NCI-H2171 treated with DMSO at 0.1 percent for 48 hours (cell line): ENCODE measurements at regions not wholly inside any gene's neighbourhood (a gene's known extent, or its start where the extent isn't known, plus 50 kb on each side); places are given as distances from the start of the nearest gene placed in this dataset.
"Not testable (repeated sequence)": the region's sequence is repeated elsewhere in the genome, so short reads cannot be mapped to it uniquely, and the experiment has no call there.

ENCODE experiments used
- DNase-seq: peaks from one replicate; lab custom pipeline; 2025; lab: John Stamatoyannopoulos, UW

GRCh38 chr7:51613911-51614357 is 297.3 kb upstream of the COBL start:
- no peak for DNase-seq

GRCh38 chr7:51611937-51612336 is 295.3 kb upstream of the COBL start:
- DNase-seq = no peak

- DNase-seq = no peak
Measured at GRCh38 chr7:51607447-51607846, 290.8 kb upstream of the COBL start.

GRCh38 chr7:51606601-51607154 is 290.1 kb upstream of the COBL start:
- DNase-seq = no peak

GRCh38 chr7:51602376-51602775 is 285.8 kb upstream of the COBL start:
- no peak for DNase-seq

- DNase-seq = no peak
Measured at GRCh38 chr7:51601461-51601860, 284.9 kb upstream of the COBL start.

GRCh38 chr7:51599935-51600334 is 283.3 kb upstream of the COBL start:
- DNase-seq = not testable (repeated sequence)

- DNase-seq = peak; percentile 41
Measured at GRCh38 chr7:51593628-51594027, 277.0 kb upstream of the COBL start.

GRCh38 chr7:51592842-51593599 is 276.4 kb upstream of the COBL start:
- peak; percentile 15 for DNase-seq

GRCh38 chr7:51591223-51591622 is 274.6 kb upstream of the COBL start:
- no peak for DNase-seq

GRCh38 chr7:51590746-51591145 is 274.1 kb upstream of the COBL start:
- DNase-seq = no peak

- DNase-seq = peak; percentile 56
Measured at GRCh38 chr7:51589111-51589510, 272.5 kb upstream of the COBL start.

GRCh38 chr7:51587604-51588003 is 271.0 kb upstream of the COBL start:
- DNase-seq = no peak

- no peak for DNase-seq
Measured at GRCh38 chr7:51577390-51577789, 260.8 kb upstream of the COBL start.

GRCh38 chr7:51569581-51569980 is 253.0 kb upstream of the COBL start:
- DNase-seq = no peak

GRCh38 chr7:51569176-51569575 is 252.6 kb upstream of the COBL start:
- no peak for DNase-seq

GRCh38 chr7:51551070-51551469 is 234.5 kb upstream of the COBL start:
- no peak for DNase-seq

- no peak for DNase-seq
Measured at GRCh38 chr7:51545131-51545530, 228.5 kb upstream of the COBL start.

GRCh38 chr7:51543801-51544553 is 227.4 kb upstream of the COBL start:
- DNase-seq = no peak

- DNase-seq = not testable (repeated sequence)
Measured at GRCh38 chr7:51540906-51541305, 224.3 kb upstream of the COBL start.

GRCh38 chr7:51539840-51540239 is 223.2 kb upstream of the COBL start:
- DNase-seq = no peak

GRCh38 chr7:51528172-51528571 is 211.6 kb upstream of the COBL start:
- DNase-seq = no peak

- DNase-seq = no peak
Measured at GRCh38 chr7:51521694-51522312, 205.2 kb upstream of the COBL start.
